Epithelial cell of proximal tubule (primary cell): ENCODE measurements at regions not wholly inside any gene's neighbourhood (a gene's known extent, or its start where the extent isn't known, plus 50 kb on each side); places are given as distances from the start of the nearest gene placed in this dataset.

Source experiments
- DNase-seq: peaks from one replicate; pipeline ENCODE4 v3.0.0-alpha.2; 2011; ENCODE audit warnings: low read depth
- H3K4me3 ChIP-seq: 2 replicates; pipeline ENCODE4 v1.5.1; 2011; ENCODE audit warnings: low read depth, mild to moderate bottlenecking, low read length
- TF ChIP-seq, protein P1 (sequence below): conservative IDR thresholded peaks from 2 replicates; pipeline ENCODE4 v1.5.1; 2012; ENCODE audit warnings: low read depth, mild to moderate bottlenecking, low read length

GRCh38 chr2:150174971-150175421 is 312.5 kb downstream of the RND3 start:
- DNase-seq: no peak
- TF ChIP-seq, protein P1, sequence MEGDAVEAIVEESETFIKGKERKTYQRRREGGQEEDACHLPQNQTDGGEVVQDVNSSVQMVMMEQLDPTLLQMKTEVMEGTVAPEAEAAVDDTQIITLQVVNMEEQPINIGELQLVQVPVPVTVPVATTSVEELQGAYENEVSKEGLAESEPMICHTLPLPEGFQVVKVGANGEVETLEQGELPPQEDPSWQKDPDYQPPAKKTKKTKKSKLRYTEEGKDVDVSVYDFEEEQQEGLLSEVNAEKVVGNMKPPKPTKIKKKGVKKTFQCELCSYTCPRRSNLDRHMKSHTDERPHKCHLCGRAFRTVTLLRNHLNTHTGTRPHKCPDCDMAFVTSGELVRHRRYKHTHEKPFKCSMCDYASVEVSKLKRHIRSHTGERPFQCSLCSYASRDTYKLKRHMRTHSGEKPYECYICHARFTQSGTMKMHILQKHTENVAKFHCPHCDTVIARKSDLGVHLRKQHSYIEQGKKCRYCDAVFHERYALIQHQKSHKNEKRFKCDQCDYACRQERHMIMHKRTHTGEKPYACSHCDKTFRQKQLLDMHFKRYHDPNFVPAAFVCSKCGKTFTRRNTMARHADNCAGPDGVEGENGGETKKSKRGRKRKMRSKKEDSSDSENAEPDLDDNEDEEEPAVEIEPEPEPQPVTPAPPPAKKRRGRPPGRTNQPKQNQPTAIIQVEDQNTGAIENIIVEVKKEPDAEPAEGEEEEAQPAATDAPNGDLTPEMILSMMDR: no peak

GRCh38 chr2:150174056-150174805 is 313.2 kb downstream of the RND3 start:
- TF ChIP-seq, protein P1: no peak
- H3K4me3 ChIP-seq: no peak overlapping the region
- no peak for DNase-seq

More at GRCh38 chr2:150174971-150175421, 312.5 kb downstream of the RND3 start:
- H3K4me3 ChIP-seq: no peak overlapping the region

DNA sequence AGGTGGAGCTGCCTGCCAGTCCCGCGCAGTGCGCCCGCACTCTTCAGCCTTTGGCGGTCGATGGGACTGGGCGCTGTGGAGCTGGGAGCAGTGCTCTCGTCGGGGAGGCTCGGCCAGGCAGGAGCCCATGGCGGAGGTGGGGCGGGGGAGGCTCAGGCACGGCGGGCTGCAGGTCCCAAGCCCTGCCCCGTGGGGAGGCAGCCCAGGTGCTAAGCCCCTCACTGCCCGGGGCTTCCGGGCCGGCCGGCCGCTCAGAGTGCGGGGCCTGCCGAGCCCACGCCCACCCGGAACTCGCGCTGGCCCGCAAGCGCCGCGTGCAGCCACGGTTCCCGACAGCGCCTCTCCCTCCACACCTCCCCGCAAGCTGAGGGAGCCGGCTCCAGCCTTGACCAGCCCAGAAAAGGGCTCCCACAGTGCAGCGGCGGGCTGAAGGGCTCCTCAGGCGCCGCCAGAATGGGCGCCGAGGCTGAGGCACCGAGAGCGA is 316.4 kb downstream of the RND3 start:
- TF ChIP-seq, protein P1: no peak
- no peak overlapping the region for H3K4me3 ChIP-seq
- no peak for DNase-seq

DNA sequence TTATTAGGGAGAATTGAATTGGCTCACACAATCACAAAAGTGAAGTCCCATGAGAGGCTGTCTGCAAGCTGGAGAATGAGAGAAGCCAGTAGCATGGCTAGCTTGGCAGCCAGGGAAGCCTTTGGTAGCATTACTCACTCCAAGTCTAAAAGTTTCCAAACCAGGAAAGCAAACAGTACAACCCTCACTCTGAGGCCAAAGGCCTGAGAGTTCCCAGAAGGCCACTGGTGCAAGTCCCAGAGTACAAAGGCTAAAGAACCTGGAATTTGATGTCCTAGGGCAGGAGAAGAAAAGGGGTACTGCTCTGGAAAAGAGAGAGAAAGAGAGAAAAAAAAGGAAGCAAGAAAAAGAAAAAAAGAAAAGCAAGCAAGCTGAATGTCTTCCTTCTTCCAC is 318.2 kb downstream of the RND3 start:
- DNase-seq: no peak
- no peak overlapping the region for H3K4me3 ChIP-seq
- TF ChIP-seq, protein P1: no peak

GRCh38 chr2:150168595-150169236 is 318.8 kb downstream of the RND3 start:
- DNase-seq: no peak
- TF ChIP-seq, protein P1: no peak
- no peak overlapping the region for H3K4me3 ChIP-seq

DNA sequence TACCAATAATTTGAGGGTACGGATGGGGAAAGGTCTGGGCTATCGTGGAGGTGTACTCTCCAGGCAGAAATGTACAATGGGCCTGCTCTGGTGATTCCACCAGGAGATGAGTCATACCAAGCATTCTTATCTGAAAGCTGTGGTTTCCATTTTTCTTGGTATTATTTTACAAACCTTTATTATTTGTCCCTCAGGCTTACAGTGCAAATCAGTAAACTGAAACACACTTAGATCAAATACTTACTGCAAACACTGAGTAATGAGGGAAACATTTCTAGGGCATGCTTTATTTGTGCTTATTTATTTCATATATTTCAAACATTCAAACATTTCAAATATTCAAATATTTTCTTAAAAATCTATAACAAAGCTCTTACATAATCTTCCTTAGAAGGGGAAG is 319.8 kb downstream of the RND3 start:
- TF ChIP-seq, protein P1: no peak
- H3K4me3 ChIP-seq: no peak overlapping the region
- no peak for DNase-seq
